Hepatocyte (in vitro differentiated cells): ENCODE measurements at regions not wholly inside any gene's neighbourhood (a gene's known extent, or its start where the extent isn't known, plus 50 kb on each side); places are given as distances from the start of the nearest gene placed in this dataset.

Experiments used
- CTCF ChIP-seq: fragments of 200-600 bp; sonication (generic); IDR thresholded peaks from 2 replicates; pipeline ENCODE4 v1.5.1; 2016; ENCODE audit warnings: antibody characterized with exemption, mild to moderate bottlenecking; ENCODE audit not compliant: poor library complexity
- EZH2 ChIP-seq: fragments of 200-600 bp; sonication (generic); IDR thresholded peaks from 2 replicates; pipeline ENCODE4 v1.6.1; 2016; ENCODE audit warnings: antibody characterized with exemption, mild to moderate bottlenecking, borderline replicate concordance
- EZH2phosphoT487 ChIP-seq: fragments of 200-600 bp; sonication (generic); IDR thresholded peaks from one replicate; pipeline ENCODE4 v1.6.1; 2018; ENCODE audit warnings: antibody characterized with exemption, mild to moderate bottlenecking, low read depth, moderate library complexity; ENCODE audit not compliant: unreplicated experiment, severe bottlenecking

GRCh38 chr9:18390393-18390792 lies 83.6 kb upstream of the ADAMTSL1 start:
- TF ChIP-seq EZH2 (no peak), CTCF (no peak), EZH2phosphoT487 (no peak)
